ENCODE measurements at regions not wholly inside any gene's neighbourhood (a gene's known extent, or its start where the extent isn't known, plus 50 kb on each side); places are given as distances from the start of the nearest gene placed in this dataset.

DNA sequence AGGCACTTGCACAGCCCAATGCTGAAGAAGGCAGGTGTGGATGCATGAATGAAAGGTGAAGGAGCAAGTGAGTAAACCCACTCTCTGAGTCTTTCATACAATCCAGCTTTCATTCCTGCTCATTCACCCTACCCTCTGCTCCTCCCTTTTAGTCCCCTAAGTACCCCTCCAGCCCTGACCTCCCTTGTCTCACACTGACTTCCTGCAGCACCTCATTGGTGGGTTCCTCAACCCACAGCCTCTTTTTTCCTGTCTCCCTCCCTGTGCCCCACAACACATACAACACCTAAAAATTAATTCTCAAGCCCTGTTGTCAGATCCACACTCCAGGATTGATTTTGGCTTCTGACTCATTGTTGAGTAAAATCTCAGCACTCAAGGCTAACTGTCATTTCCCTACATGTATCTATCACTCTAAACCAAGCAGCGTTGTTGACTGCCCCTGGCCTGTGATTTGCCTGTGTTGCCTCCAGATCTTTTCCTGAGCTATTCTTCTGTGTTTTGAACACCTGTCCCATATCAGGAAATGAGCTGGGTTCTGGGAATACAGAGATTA, 177.3 kb upstream of the SERP2 start:
- TF ChIP-seq, protein P1, sequence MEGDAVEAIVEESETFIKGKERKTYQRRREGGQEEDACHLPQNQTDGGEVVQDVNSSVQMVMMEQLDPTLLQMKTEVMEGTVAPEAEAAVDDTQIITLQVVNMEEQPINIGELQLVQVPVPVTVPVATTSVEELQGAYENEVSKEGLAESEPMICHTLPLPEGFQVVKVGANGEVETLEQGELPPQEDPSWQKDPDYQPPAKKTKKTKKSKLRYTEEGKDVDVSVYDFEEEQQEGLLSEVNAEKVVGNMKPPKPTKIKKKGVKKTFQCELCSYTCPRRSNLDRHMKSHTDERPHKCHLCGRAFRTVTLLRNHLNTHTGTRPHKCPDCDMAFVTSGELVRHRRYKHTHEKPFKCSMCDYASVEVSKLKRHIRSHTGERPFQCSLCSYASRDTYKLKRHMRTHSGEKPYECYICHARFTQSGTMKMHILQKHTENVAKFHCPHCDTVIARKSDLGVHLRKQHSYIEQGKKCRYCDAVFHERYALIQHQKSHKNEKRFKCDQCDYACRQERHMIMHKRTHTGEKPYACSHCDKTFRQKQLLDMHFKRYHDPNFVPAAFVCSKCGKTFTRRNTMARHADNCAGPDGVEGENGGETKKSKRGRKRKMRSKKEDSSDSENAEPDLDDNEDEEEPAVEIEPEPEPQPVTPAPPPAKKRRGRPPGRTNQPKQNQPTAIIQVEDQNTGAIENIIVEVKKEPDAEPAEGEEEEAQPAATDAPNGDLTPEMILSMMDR (IDR thresholded peaks at IDR 0.05), result no peak
- TF ChIP-seq POLR2A (IDR thresholded peaks at IDR 0.05), result no peak

All from tibial nerve (tissue), 3 donors.